Naive thymus-derived CD4-positive, alpha-beta T cell (primary cell): ENCODE measurements at regions not wholly inside any gene's neighbourhood (a gene's known extent, or its start where the extent isn't known, plus 50 kb on each side); places are given as distances from the start of the nearest gene placed in this dataset.

Experiments used
- ATAC-seq: fragments of 150-1000 bp; cut with Tn5 transposase; 2 replicates; pipeline ENCODE4 v1.10.0; 2021; ENCODE audit warnings: mild to moderate bottlenecking, moderate library complexity
- CTCF ChIA-PET: fragments of 350-600 bp; sonication (Branson Sonifier 250); formaldehyde crosslinking; loops from one replicate; lab custom pipeline; 2021; ENCODE audit warnings: antibody characterized with exemption; lab: Charles Lee
- POLR2A ChIA-PET: fragments of 350-600 bp; sonication (Branson Sonifier 250); formaldehyde crosslinking; loops from one replicate; lab custom pipeline; 2021; ENCODE audit warnings: antibody characterized with exemption, inconsistent platforms; lab: Charles Lee
- DNase-seq, 9 donors: peaks; one replicate each; pipeline versions ENCODE4 v3.0.0 to v3.0.0-alpha.2; 2020 to 2022; ENCODE audit warnings: mixed read lengths in 1 of 9
- H3K27ac ChIP-seq: one replicate; pipeline ENCODE4 v1.7.0; 2013; ENCODE audit warnings: mild to moderate bottlenecking, low read depth, low read length, moderate library complexity
- H3K27me3 ChIP-seq, 2 donors: one replicate each; pipeline ENCODE4 v1.7.0; 2013; ENCODE audit warnings: low read length in 2 of 2, mild to moderate bottlenecking in 2 of 2, moderate library complexity in 2 of 2; ENCODE audit not compliant: control insufficient read depth in 2 of 2, insufficient read depth in 2 of 2
- H3K36me3 ChIP-seq, 3 experiments: 1 replicate in 2 of 3; 2 replicates in 1 of 3; pipeline ENCODE4 v1.7.0; 2013; ENCODE audit warnings: low read length in 3 of 3, mild to moderate bottlenecking in 3 of 3, moderate library complexity in 1 of 3; ENCODE audit not compliant: insufficient read depth in 3 of 3, control insufficient read depth in 2 of 3
- H3K4me1 ChIP-seq, 2 donors: one replicate each; pipeline ENCODE4 v1.7.0; 2013; ENCODE audit warnings: low read length in 2 of 2, mild to moderate bottlenecking in 2 of 2, moderate library complexity in 1 of 2; ENCODE audit not compliant: control insufficient read depth in 2 of 2, insufficient read depth in 2 of 2
- H3K4me3 ChIP-seq: 2 replicates; pipeline ENCODE4 v1.7.0; 2013; ENCODE audit warnings: mild to moderate bottlenecking, low read length
- H3K9me3 ChIP-seq, 3 experiments: 1 replicate in 2 of 3; 2 replicates in 1 of 3; pipeline ENCODE4 v1.7.0; 2013; ENCODE audit warnings: low read length in 3 of 3; ENCODE audit not compliant: control insufficient read depth in 2 of 3
- H3K27ac Mint-ChIP-seq, 9 donors: one replicate each; pipeline ENCODE4 v1.8.0; 2020 to 2022; ENCODE audit warnings: mixed read lengths in 9 of 9, mild to moderate bottlenecking in 8 of 9, moderate library complexity in 5 of 9, inconsistent platforms in 2 of 9
- H3K27me3 Mint-ChIP-seq, 5 donors: one replicate each; pipeline ENCODE4 v1.8.0; 2021 to 2022; ENCODE audit warnings: mixed read lengths in 5 of 5, mild to moderate bottlenecking in 1 of 5
- H3K36me3 Mint-ChIP-seq, 5 donors: one replicate each; pipeline ENCODE4 v1.8.0; 2020 to 2022; ENCODE audit warnings: mixed read lengths in 5 of 5, mild to moderate bottlenecking in 3 of 5, inconsistent platforms in 1 of 5
- H3K4me1 Mint-ChIP-seq, 7 donors: one replicate each; pipeline ENCODE4 v1.8.0; 2020 to 2022; ENCODE audit warnings: mixed read lengths in 7 of 7, mild to moderate bottlenecking in 3 of 7, inconsistent platforms in 1 of 7
- H3K4me3 Mint-ChIP-seq, 10 donors: one replicate each; pipeline ENCODE4 v1.8.0; 2020 to 2022; ENCODE audit warnings: mild to moderate bottlenecking in 10 of 10, mixed read lengths in 10 of 10, moderate library complexity in 6 of 10, inconsistent platforms in 2 of 10
- H3K9me3 Mint-ChIP-seq, 11 donors: one replicate each; pipeline ENCODE4 v1.8.0; 2020 to 2022; ENCODE audit warnings: mixed read lengths in 11 of 11, mild to moderate bottlenecking in 4 of 11, inconsistent platforms in 1 of 11, moderate library complexity in 1 of 11
- intact Hi-C, 2 donors: fragments of 100-400 bp; cut with micrococcal nuclease; formaldehyde crosslinking; loops; one replicate each; pipeline ENCODE4 v1.15.1; 2023

GRCh38 chr13:44169018-44169911 lies 204.4 kb upstream of the SERP2 start:
- ChIA-PET POLR2A (no interaction called here), CTCF (no interaction called here)
- H3K27me3 ChIP-seq, result no peaks in the 10 kb centered on the region
- no peak for DNase-seq
- H3K36me3 ChIP-seq, result no peaks in the 10 kb centered on the region
- Mint-ChIP-seq H3K4me1 (no peaks in the 10 kb centered on the region), H3K27ac (no peak overlapping the region), H3K4me3 (no peak overlapping the region), H3K36me3 (no peaks in the 10 kb centered on the region), H3K27me3 (peaks cover 0 to 22% (median 4%) of the 10 kb centered on the region in 5 donors), H3K9me3 (peaks cover 0 to 1% (median 0%) of the 10 kb centered on the region in 11 donors)
- no peak overlapping the region for H3K4me3 ChIP-seq
- H3K9me3 ChIP-seq, result no peaks in the 10 kb centered on the region
- intact Hi-C loops, result no loop called here
- no peak for ATAC-seq
- H3K27ac ChIP-seq, result no peak overlapping the region
- H3K4me1 ChIP-seq, result no peaks in the 10 kb centered on the region

GRCh38 chr13:44170731-44171130 lies 202.9 kb upstream of the SERP2 start:
- DNase-seq (no peak), ATAC-seq (no peak)
- intact Hi-C loops, result no loop called here
- peaks cover 0 to 21% (median 4%) of the 10 kb centered on the region in 5 donors for H3K27me3 Mint-ChIP-seq
- H3K27ac ChIP-seq, result no peak overlapping the region
- no peak overlapping the region for H3K4me3 Mint-ChIP-seq
- H3K4me1 ChIP-seq, result no peaks in the 10 kb centered on the region
- no peaks in the 10 kb centered on the region for H3K36me3 ChIP-seq
- H3K27me3 ChIP-seq, result no peaks in the 10 kb centered on the region
- no peaks in the 10 kb centered on the region for H3K36me3 Mint-ChIP-seq
- no peak overlapping the region for H3K4me3 ChIP-seq
- no peak overlapping the region for H3K27ac Mint-ChIP-seq
- H3K4me1 Mint-ChIP-seq, result no peaks in the 10 kb centered on the region
- POLR2A ChIA-PET, result no interaction called here
- peaks cover 0 to 1% (median 0%) of the 10 kb centered on the region in 11 donors for H3K9me3 Mint-ChIP-seq
- no peaks in the 10 kb centered on the region for H3K9me3 ChIP-seq
- CTCF ChIA-PET, result no interaction called here

GRCh38 chr13:44171156-44171555 lies 202.5 kb upstream of the SERP2 start:
- no peak for DNase-seq
- no peaks in the 10 kb centered on the region for H3K4me1 ChIP-seq
- peaks cover 0 to 1% (median 0%) of the 10 kb centered on the region in 11 donors for H3K9me3 Mint-ChIP-seq
- H3K4me3 ChIP-seq, result no peak overlapping the region
- intact Hi-C loops, result no loop called here
- ATAC-seq, result no peak
- H3K27ac Mint-ChIP-seq, result peak overlapping the region in 1 of 9 donors; percentile 18
- H3K27me3 ChIP-seq, result no peaks in the 10 kb centered on the region
- H3K9me3 ChIP-seq, result no peaks in the 10 kb centered on the region
- H3K36me3 Mint-ChIP-seq, result no peaks in the 10 kb centered on the region
- no peak overlapping the region for H3K27ac ChIP-seq
- ChIA-PET POLR2A (no interaction called here), CTCF (no interaction called here)
- peaks cover 0 to 20% (median 6%) of the 10 kb centered on the region in 5 donors for H3K27me3 Mint-ChIP-seq
- no peaks in the 10 kb centered on the region for H3K4me1 Mint-ChIP-seq
- no peaks in the 10 kb centered on the region for H3K36me3 ChIP-seq
- no peak overlapping the region for H3K4me3 Mint-ChIP-seq

GRCh38 chr13:44171861-44172260 lies 201.8 kb upstream of the SERP2 start:
- Mint-ChIP-seq H3K9me3 (peaks cover 0 to 1% (median 0%) of the 10 kb centered on the region in 11 donors), H3K4me3 (no peak overlapping the region), H3K27me3 (peaks cover 0 to 20% (median 8%) of the 10 kb centered on the region in 5 donors), H3K36me3 (no peaks in the 10 kb centered on the region), H3K4me1 (no peaks in the 10 kb centered on the region), H3K27ac (no peak overlapping the region)
- ChIA-PET CTCF (no interaction called here), POLR2A (no interaction called here)
- no peak for ATAC-seq
- no peaks in the 10 kb centered on the region for H3K36me3 ChIP-seq
- intact Hi-C loops, result no loop called here
- no peak overlapping the region for H3K27ac ChIP-seq
- H3K27me3 ChIP-seq, result no peaks in the 10 kb centered on the region
- H3K4me3 ChIP-seq, result no peak overlapping the region
- H3K9me3 ChIP-seq, result no peaks in the 10 kb centered on the region
- H3K4me1 ChIP-seq, result no peaks in the 10 kb centered on the region
- no peak for DNase-seq

- ATAC-seq, result no peak
- no peaks in the 10 kb centered on the region for H3K36me3 ChIP-seq
- Mint-ChIP-seq H3K36me3 (no peaks in the 10 kb centered on the region), H3K9me3 (peaks cover 0 to 1% (median 0%) of the 10 kb centered on the region in 11 donors), H3K27me3 (peaks cover 0 to 18% (median 8%) of the 10 kb centered on the region in 5 donors), H3K4me3 (no peak overlapping the region), H3K27ac (no peak overlapping the region), H3K4me1 (no peaks in the 10 kb centered on the region)
- H3K9me3 ChIP-seq, result no peaks in the 10 kb centered on the region
- H3K4me1 ChIP-seq, result no peaks in the 10 kb centered on the region
- H3K27me3 ChIP-seq, result no peaks in the 10 kb centered on the region
- H3K27ac ChIP-seq, result no peak overlapping the region
- intact Hi-C loops, result no loop called here
- no peak overlapping the region for H3K4me3 ChIP-seq
- no peak for DNase-seq
- ChIA-PET POLR2A (no interaction called here), CTCF (no interaction called here)
Observed at GRCh38 chr13:44172281-44172810, 201.3 kb upstream of the SERP2 start.

GRCh38 chr13:44174769-44175425 lies 198.7 kb upstream of the SERP2 start:
- Mint-ChIP-seq H3K36me3 (no peaks in the 10 kb centered on the region), H3K4me3 (no peak overlapping the region), H3K4me1 (no peaks in the 10 kb centered on the region), H3K9me3 (no peaks in the 10 kb centered on the region), H3K27ac (no peak overlapping the region), H3K27me3 (peaks cover 0 to 8% (median 0%) of the 10 kb centered on the region in 5 donors)
- ChIA-PET POLR2A (no interaction called here), CTCF (no interaction called here)
- intact Hi-C loops, result no loop called here
- ATAC-seq (no peak), DNase-seq (no peak)
- no peaks in the 10 kb centered on the region for H3K4me1 ChIP-seq
- no peaks in the 10 kb centered on the region for H3K27me3 ChIP-seq
- no peaks in the 10 kb centered on the region for H3K36me3 ChIP-seq
- H3K27ac ChIP-seq, result no peak overlapping the region
- no peak overlapping the region for H3K4me3 ChIP-seq
- no peaks in the 10 kb centered on the region for H3K9me3 ChIP-seq
